HCT116 (cell line): ENCODE measurements at regions not wholly inside any gene's neighbourhood (a gene's known extent, or its start where the extent isn't known, plus 50 kb on each side); places are given as distances from the start of the nearest gene placed in this dataset.

Source experiments
- EZH2 ChIP-seq: fragments of 200-600 bp; sonication (generic); IDR thresholded peaks from 2 replicates; pipeline ENCODE4 v1.6.1; 2017; ENCODE audit warnings: antibody characterized with exemption, mixed run types
- POLR2A ChIP-seq: IDR thresholded peaks from 2 replicates; pipeline ENCODE4 v1.7.0; 2011; ENCODE audit warnings: borderline replicate concordance; ENCODE audit not compliant: insufficient read depth, insufficient read length; ENCODE audit errors: extremely low read depth
- TF ChIP-seq, protein P1 (sequence below), 3 experiments: fragments of 200-600 bp in 1 of 3; sonication (generic) in 1 of 3; IDR thresholded peaks in 2 of 3; conservative IDR thresholded peaks in 1 of 3; 2 replicates each; pipeline ENCODE4 v1.5.1; 2012 to 2017; ENCODE audit warnings: low read depth in 2 of 3, low read length in 2 of 3, antibody characterized with exemption in 1 of 3, borderline replicate concordance in 1 of 3, control low read depth in 1 of 3, mild to moderate bottlenecking in 1 of 3, mixed read lengths in 1 of 3, mixed run types in 1 of 3, moderate library complexity in 1 of 3; ENCODE audit not compliant: insufficient read depth in 1 of 3

GRCh38 chr1:188089461-188089860 lies 1260.7 kb downstream of the PLA2G4A start:
- no peak for TF ChIP-seq POLR2A
- TF ChIP-seq, protein P1, sequence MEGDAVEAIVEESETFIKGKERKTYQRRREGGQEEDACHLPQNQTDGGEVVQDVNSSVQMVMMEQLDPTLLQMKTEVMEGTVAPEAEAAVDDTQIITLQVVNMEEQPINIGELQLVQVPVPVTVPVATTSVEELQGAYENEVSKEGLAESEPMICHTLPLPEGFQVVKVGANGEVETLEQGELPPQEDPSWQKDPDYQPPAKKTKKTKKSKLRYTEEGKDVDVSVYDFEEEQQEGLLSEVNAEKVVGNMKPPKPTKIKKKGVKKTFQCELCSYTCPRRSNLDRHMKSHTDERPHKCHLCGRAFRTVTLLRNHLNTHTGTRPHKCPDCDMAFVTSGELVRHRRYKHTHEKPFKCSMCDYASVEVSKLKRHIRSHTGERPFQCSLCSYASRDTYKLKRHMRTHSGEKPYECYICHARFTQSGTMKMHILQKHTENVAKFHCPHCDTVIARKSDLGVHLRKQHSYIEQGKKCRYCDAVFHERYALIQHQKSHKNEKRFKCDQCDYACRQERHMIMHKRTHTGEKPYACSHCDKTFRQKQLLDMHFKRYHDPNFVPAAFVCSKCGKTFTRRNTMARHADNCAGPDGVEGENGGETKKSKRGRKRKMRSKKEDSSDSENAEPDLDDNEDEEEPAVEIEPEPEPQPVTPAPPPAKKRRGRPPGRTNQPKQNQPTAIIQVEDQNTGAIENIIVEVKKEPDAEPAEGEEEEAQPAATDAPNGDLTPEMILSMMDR (IDR thresholded peaks at IDR 0.05 in 2 of 3, conservative IDR thresholded peaks at IDR 0.05 in 1 of 3; ENCODE audit: borderline replicate concordance in 1 of 3, insufficient read depth in 1 of 3, low read depth in 2 of 3, low read length in 2 of 3) = no peak
- TF ChIP-seq EZH2 = no peak
